ENCODE measurements at regions not wholly inside any gene's neighbourhood (a gene's known extent, or its start where the extent isn't known, plus 50 kb on each side); places are given as distances from the start of the nearest gene placed in this dataset.

GRCh38 chr4:104763554-104764222 is 269.0 kb upstream of the CXXC4 start:
- intact Hi-C loops (cut with DNase I), result no loop called here
- DNase-seq, result no peak

- intact Hi-C loops (cut with DNase I), result no loop called here
- no peak for DNase-seq
These were observed 272.0 kb upstream of the CXXC4 start for GRCh38 chr4:104766676-104767075.

- intact Hi-C loops (cut with DNase I), result no loop called here
- no peak for DNase-seq
These were observed 278.2 kb upstream of the CXXC4 start for GRCh38 chr4:104772849-104773248.

GRCh38 chr4:104795264-104795939 is 300.7 kb upstream of the CXXC4 start:
- no peak for DNase-seq
- intact Hi-C loops (cut with DNase I), result no loop called here

GRCh38 chr4:104811727-104812126 is 317.0 kb upstream of the CXXC4 start:
- no peak for DNase-seq
- intact Hi-C loops (cut with DNase I), result no loop called here

GRCh38 chr4:104815665-104816064 is 321.0 kb upstream of the CXXC4 start:
- DNase-seq, result no peak
- intact Hi-C loops (cut with DNase I), result no loop called here

GRCh38 chr4:104818579-104818978 is 323.9 kb upstream of the CXXC4 start:
- intact Hi-C loops (cut with DNase I), result no loop called here
- no peak for DNase-seq

GRCh38 chr4:104826171-104826570 is 320.5 kb upstream of the TET2 start:
- no peak for DNase-seq
- intact Hi-C loops (cut with DNase I), result no loop called here

- intact Hi-C loops (cut with DNase I), result no loop called here
- no peak for DNase-seq
These were observed 316.9 kb upstream of the TET2 start for GRCh38 chr4:104829761-104830160.

GRCh38 chr4:104848597-104849225 is 298.0 kb upstream of the TET2 start:
- intact Hi-C loops (cut with DNase I), result no loop called here
- no peak for DNase-seq

- DNase-seq, result peak in 2 of 10 donors; percentile 5 to 37
- intact Hi-C loops (cut with DNase I), result loop anchor here (2.0 to 5.0 kb wide), 3 partner anchors 611 to 862 kb away; no protein-coding TSS in a partner anchor
These were observed 287.0 kb upstream of the TET2 start for GRCh38 chr4:104859601-104860237.

- intact Hi-C loops (cut with DNase I), result loop anchor here (2.0 to 5.0 kb wide), 2 partner anchors 610 to 843 kb away; no protein-coding TSS in a partner anchor
- DNase-seq, result peak in 4 of 10 donors; percentile 35 to 62 (median 46)
These were observed 286.2 kb upstream of the TET2 start for GRCh38 chr4:104860238-104861123.

GRCh38 chr4:104866809-104867208 is 279.9 kb upstream of the TET2 start:
- no peak for DNase-seq
- intact Hi-C loops (cut with DNase I), result no loop called here

- intact Hi-C loops (cut with DNase I), result no loop called here
- no peak for DNase-seq
These were observed 278.1 kb upstream of the TET2 start for GRCh38 chr4:104868533-104868932.

GRCh38 chr4:104868958-104869357 is 277.7 kb upstream of the TET2 start:
- no peak for DNase-seq
- intact Hi-C loops (cut with DNase I), result no loop called here

GRCh38 chr4:104869831-104870230 is 276.8 kb upstream of the TET2 start:
- intact Hi-C loops (cut with DNase I), result no loop called here
- no peak for DNase-seq

GRCh38 chr4:104870495-104871233 is 276.0 kb upstream of the TET2 start:
- DNase-seq, result no peak
- intact Hi-C loops (cut with DNase I), result no loop called here

GRCh38 chr4:104878936-104879335 is 267.7 kb upstream of the TET2 start:
- intact Hi-C loops (cut with DNase I), result no loop called here
- DNase-seq, result no peak

- DNase-seq, result no peak
- intact Hi-C loops (cut with DNase I), result no loop called here
These were observed 267.3 kb upstream of the TET2 start for GRCh38 chr4:104879367-104879766.

GRCh38 chr4:104879854-104880253 is 266.8 kb upstream of the TET2 start:
- intact Hi-C loops (cut with DNase I), result no loop called here
- no peak for DNase-seq
